Tibial artery (tissue), 4 donors: ENCODE measurements at regions not wholly inside any gene's neighbourhood (a gene's known extent, or its start where the extent isn't known, plus 50 kb on each side); places are given as distances from the start of the nearest gene placed in this dataset.
"Not testable (repeated sequence)": the region's sequence is repeated elsewhere in the genome, so short reads cannot be mapped to it uniquely, and the experiment has no call there.

Experiments
- DNase-seq, 2 donors: peaks; one replicate each; pipeline ENCODE4 v3.0.0-alpha.2; 2019
- H3K27ac ChIP-seq, 2 donors: fragments of 200-600 bp; sonication (generic) in 1 of 2; 1 replicate in 1 of 2; 2 replicates in 1 of 2; pipeline ENCODE4 v1.5.1; 2018 to 2019; ENCODE audit warnings: mild to moderate bottlenecking in 1 of 2
- H3K27me3 ChIP-seq, 2 donors: fragments of 200-600 bp; sonication (generic) in 1 of 2; one replicate each; pipeline versions ENCODE4 v1.5.1 to v1.6.0; 2016 to 2019
- H3K36me3 ChIP-seq, 3 donors: fragments of 200-600 bp; sonication (generic) in 2 of 3; one replicate each; pipeline ENCODE4 v1.5.1; 2016 to 2019; ENCODE audit warnings: mild to moderate bottlenecking in 2 of 3
- H3K4me1 ChIP-seq, 4 donors: fragments of 200-600 bp; sonication (generic) in 2 of 4; 1 replicate in 3 of 4; 2 replicates in 1 of 4; pipeline ENCODE4 v1.5.1; 2016 to 2019
- H3K4me3 ChIP-seq, 2 donors: fragments of 200-600 bp; sonication (generic) in 1 of 2; 1 replicate in 1 of 2; 2 replicates in 1 of 2; pipeline ENCODE4 v1.5.1; 2018 to 2019; ENCODE audit warnings: mild to moderate bottlenecking in 2 of 2
- H3K9me3 ChIP-seq, 3 donors: fragments of 200-600 bp; sonication (generic) in 1 of 3; one replicate each; pipeline ENCODE4 v1.5.1; 2016 to 2019
- CTCF ChIP-seq, 2 experiments: fragments of 200-600 bp in 1 of 2; fragments of 450-650 bp in 1 of 2; IDR thresholded peaks; one replicate each; pipeline ENCODE4 v1.5.1; 2017 to 2019; ENCODE audit warnings: antibody characterized with exemption in 2 of 2, mild to moderate bottlenecking in 1 of 2, moderate library complexity in 1 of 2
- intact Hi-C: fragments of 100-400 bp; cut with DNase I; formaldehyde crosslinking; loops from one replicate; pipeline ENCODE4 v1.15.0; 2023; ENCODE audit warnings: low total_unique reads

- TF ChIP-seq CTCF (IDR thresholded peaks at IDR 0.05) = no peak
- no peak for DNase-seq
- Histone ChIP-seq H3K4me3 (no peak overlapping the region), H3K4me1 (no peaks in the 10 kb centered on the region), H3K9me3 (peaks cover 0 to 9% (median 0%) of the 10 kb centered on the region in 3 donors), H3K36me3 (no peaks in the 10 kb centered on the region), H3K27ac (no peak overlapping the region), H3K27me3 (no peaks in the 10 kb centered on the region)
- intact Hi-C loops = no loop called here
These were observed 320.9 kb upstream of the SASH1 start for GRCh38 chr6:148021699-148022098.

GRCh38 chr6:148022279-148022678, 320.4 kb upstream of the SASH1 start:
- H3K27ac ChIP-seq, H3K9me3 ChIP-seq, DNase-seq, intact Hi-C loops, H3K4me3 ChIP-seq, H3K36me3 ChIP-seq, H3K27me3 ChIP-seq, H3K4me1 ChIP-seq: not testable (repeated sequence)

- intact Hi-C loops = no loop called here
- Histone ChIP-seq H3K27ac (no peak overlapping the region), H3K36me3 (no peaks in the 10 kb centered on the region), H3K4me3 (no peak overlapping the region), H3K9me3 (peaks cover 0 to 9% (median 0%) of the 10 kb centered on the region in 3 donors), H3K27me3 (no peaks in the 10 kb centered on the region), H3K4me1 (no peaks in the 10 kb centered on the region)
- no peak for TF ChIP-seq CTCF (IDR thresholded peaks at IDR 0.05)
- no peak for DNase-seq
These were observed 315.4 kb upstream of the SASH1 start for GRCh38 chr6:148027201-148027600.

- intact Hi-C loops = no loop called here
- Histone ChIP-seq H3K27ac (no peak overlapping the region), H3K27me3 (no peaks in the 10 kb centered on the region), H3K9me3 (no peaks in the 10 kb centered on the region), H3K36me3 (no peaks in the 10 kb centered on the region), H3K4me3 (no peak overlapping the region), H3K4me1 (no peaks in the 10 kb centered on the region)
- no peak for DNase-seq
- TF ChIP-seq CTCF (IDR thresholded peaks at IDR 0.05) = no peak
These were observed 306.7 kb upstream of the SASH1 start for GRCh38 chr6:148035806-148036390.

GRCh38 chr6:148037496-148037895, 305.1 kb upstream of the SASH1 start:
- Histone ChIP-seq H3K27me3 (no peaks in the 10 kb centered on the region), H3K9me3 (no peaks in the 10 kb centered on the region), H3K4me3 (no peak overlapping the region), H3K4me1 (no peaks in the 10 kb centered on the region), H3K27ac (no peak overlapping the region), H3K36me3 (no peaks in the 10 kb centered on the region)
- DNase-seq = no peak
- intact Hi-C loops = no loop called here
- TF ChIP-seq CTCF (IDR thresholded peaks at IDR 0.05) = no peak

- H3K4me1 ChIP-seq = no peaks in the 10 kb centered on the region
- H3K36me3 ChIP-seq = no peaks in the 10 kb centered on the region
- H3K27me3 ChIP-seq = no peaks in the 10 kb centered on the region
- no peak overlapping the region for H3K4me3 ChIP-seq
- no peaks in the 10 kb centered on the region for H3K9me3 ChIP-seq
- no peak for DNase-seq
- H3K27ac ChIP-seq = no peak overlapping the region
- intact Hi-C loops = no loop called here
- no peak for TF ChIP-seq CTCF (IDR thresholded peaks at IDR 0.05)
These were observed 301.1 kb upstream of the SASH1 start for GRCh38 chr6:148041546-148041945.
